ENCODE measurements at regions not wholly inside any gene's neighbourhood (a gene's known extent, or its start where the extent isn't known, plus 50 kb on each side); places are given as distances from the start of the nearest gene placed in this dataset.

DNA sequence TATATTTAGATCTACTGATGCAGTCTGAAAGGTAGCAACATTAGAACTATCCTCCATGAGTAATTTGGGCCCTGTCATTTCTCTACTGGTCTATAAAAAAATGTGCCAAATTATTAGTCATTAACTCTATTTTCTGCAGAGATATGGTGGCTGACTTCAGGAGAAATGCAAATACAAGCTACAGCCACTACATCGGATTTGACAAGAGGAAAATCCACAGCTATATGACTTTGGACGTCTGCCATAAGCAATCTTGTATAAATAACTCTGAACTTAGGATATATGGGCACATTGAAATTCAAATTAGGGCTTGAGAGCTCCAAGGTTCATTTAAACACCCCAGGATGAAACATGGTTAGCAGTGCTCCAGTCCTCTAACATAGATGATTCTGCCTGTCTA, 983.0 kb upstream of the LRFN5 start:
- no peak overlapping the region for H3K4me3 ChIP-seq (ENCODE audit: low read depth, low read length)
- TF ChIP-seq, protein P1, sequence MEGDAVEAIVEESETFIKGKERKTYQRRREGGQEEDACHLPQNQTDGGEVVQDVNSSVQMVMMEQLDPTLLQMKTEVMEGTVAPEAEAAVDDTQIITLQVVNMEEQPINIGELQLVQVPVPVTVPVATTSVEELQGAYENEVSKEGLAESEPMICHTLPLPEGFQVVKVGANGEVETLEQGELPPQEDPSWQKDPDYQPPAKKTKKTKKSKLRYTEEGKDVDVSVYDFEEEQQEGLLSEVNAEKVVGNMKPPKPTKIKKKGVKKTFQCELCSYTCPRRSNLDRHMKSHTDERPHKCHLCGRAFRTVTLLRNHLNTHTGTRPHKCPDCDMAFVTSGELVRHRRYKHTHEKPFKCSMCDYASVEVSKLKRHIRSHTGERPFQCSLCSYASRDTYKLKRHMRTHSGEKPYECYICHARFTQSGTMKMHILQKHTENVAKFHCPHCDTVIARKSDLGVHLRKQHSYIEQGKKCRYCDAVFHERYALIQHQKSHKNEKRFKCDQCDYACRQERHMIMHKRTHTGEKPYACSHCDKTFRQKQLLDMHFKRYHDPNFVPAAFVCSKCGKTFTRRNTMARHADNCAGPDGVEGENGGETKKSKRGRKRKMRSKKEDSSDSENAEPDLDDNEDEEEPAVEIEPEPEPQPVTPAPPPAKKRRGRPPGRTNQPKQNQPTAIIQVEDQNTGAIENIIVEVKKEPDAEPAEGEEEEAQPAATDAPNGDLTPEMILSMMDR (IDR thresholded peaks at IDR 0.05; ENCODE audit: low read depth, low read length) = no peak
- no peak for DNase-seq
- no peak overlapping the region for H3K27ac ChIP-seq
- no peaks in the 10 kb centered on the region for H3K9me3 ChIP-seq (ENCODE audit: severe bottlenecking)
- H3K27me3 ChIP-seq (ENCODE audit: insufficient read depth, low read depth, severe bottlenecking) = peaks cover 34% of the 10 kb centered on the region
- no peaks in the 10 kb centered on the region for H3K36me3 ChIP-seq

DNA sequence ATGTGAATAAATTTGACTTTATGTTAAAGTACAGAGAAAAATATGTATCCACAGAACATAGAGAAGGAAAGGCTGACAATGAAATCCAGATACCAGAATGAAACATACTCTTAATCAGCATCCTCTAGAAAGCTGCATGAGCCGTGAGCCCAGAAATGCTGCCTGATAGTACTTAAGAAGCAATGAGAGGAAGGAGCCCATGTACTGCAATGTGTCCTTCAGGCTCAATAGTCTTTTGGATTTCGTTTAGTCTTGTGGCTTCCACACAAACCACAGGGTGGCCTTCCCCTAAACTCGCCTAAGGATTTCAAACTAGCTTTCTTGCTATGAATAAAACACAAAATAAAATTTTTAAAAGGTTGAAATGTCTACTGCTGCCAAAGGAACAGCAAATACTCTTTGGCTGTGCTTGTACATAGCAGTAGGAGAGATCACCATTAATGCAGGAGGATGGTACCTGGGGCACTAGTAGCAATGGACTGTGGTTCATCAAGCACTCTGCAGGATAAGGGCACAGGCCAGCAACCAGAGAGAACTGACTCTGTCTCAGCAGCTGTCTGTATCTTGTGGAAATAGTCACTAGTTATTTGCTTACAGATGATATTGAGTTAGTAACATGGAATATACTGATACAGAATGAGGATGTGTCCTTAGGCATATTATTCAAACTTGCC, 988.3 kb upstream of the LRFN5 start:
- Histone ChIP-seq H3K27me3 (ENCODE audit: insufficient read depth, low read depth, severe bottlenecking) (peaks cover 30% of the 10 kb centered on the region), H3K36me3 (no peaks in the 10 kb centered on the region), H3K9me3 (ENCODE audit: severe bottlenecking) (no peaks in the 10 kb centered on the region), H3K27ac (no peak overlapping the region), H3K4me3 (ENCODE audit: low read depth, low read length) (no peak overlapping the region)
- TF ChIP-seq, protein P1 (IDR thresholded peaks at IDR 0.05; ENCODE audit: low read depth, low read length) = no peak
- no peak for DNase-seq

DNA sequence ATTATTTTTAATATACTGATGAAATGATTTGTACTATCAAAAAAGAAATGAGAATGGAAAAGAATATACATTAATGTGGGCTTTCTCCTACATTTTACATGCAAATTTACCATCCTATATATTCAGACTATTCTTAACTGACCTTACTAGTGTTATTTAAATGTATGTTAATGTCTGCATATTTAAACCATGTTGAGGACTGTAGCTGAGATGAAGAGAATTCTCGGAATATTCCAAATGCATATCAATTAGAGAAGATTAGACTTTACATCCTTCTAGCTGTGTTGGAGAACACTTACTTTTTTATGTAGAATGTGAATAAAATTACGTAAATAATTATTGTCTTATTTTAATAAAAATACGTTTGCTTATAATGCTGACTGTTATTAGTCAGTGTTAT, 990.1 kb upstream of the LRFN5 start:
- no peaks in the 10 kb centered on the region for H3K36me3 ChIP-seq
- H3K27me3 ChIP-seq (ENCODE audit: insufficient read depth, low read depth, severe bottlenecking) = peaks cover 23% of the 10 kb centered on the region
- H3K27ac ChIP-seq = no peak overlapping the region
- no peak for DNase-seq
- no peak overlapping the region for H3K4me3 ChIP-seq (ENCODE audit: low read depth, low read length)
- TF ChIP-seq, protein P1 (IDR thresholded peaks at IDR 0.05; ENCODE audit: low read depth, low read length) = no peak
- no peaks in the 10 kb centered on the region for H3K9me3 ChIP-seq (ENCODE audit: severe bottlenecking)

DNA sequence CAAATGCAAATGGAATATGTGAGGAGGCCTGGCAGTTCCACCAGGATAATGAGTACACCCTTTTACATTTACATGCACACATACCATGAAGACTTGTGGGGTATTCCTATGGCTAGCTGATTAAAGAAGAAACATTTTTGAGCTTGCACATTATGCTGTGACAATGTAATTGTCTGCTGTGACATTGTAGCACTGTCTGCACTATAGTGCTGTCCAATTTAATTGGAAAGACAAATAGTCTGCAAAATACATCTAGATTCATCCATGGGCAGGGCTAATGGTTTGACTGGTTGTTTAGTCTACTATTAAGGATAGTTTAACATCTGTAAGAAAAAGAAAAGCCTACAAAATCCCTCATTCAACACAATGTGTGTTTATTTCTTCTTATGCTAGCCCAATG, 1005.6 kb upstream of the LRFN5 start:
- H3K36me3 ChIP-seq = no peaks in the 10 kb centered on the region
- H3K4me3 ChIP-seq (ENCODE audit: low read depth, low read length) = no peak overlapping the region
- peaks cover 29% of the 10 kb centered on the region for H3K27me3 ChIP-seq (ENCODE audit: insufficient read depth, low read depth, severe bottlenecking)
- no peak overlapping the region for H3K27ac ChIP-seq
- no peaks in the 10 kb centered on the region for H3K9me3 ChIP-seq (ENCODE audit: severe bottlenecking)
- no peak for DNase-seq
- TF ChIP-seq, protein P1 (IDR thresholded peaks at IDR 0.05; ENCODE audit: low read depth, low read length) = no peak

DNA sequence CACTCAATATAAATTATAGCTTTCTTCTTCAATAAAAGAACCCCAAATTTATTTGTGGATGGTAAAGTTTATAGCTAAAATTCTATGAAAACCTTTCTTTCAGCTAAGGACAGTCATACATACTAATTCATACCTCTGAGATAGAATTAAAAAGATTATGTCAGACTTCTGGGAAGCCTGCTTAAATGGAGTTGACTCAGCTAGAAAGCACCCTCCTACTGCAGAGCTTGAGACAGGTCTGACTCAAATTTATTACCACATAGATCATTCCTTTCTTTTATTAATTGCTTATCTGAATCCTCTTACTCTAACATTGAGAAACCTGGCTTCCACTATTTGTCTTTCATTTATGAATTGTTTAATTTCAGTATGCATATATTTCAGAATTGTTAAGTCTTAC, 1007.0 kb upstream of the LRFN5 start:
- TF ChIP-seq, protein P1 (IDR thresholded peaks at IDR 0.05; ENCODE audit: low read depth, low read length) = no peak
- H3K36me3 ChIP-seq = no peaks in the 10 kb centered on the region
- peaks cover 35% of the 10 kb centered on the region for H3K27me3 ChIP-seq (ENCODE audit: insufficient read depth, low read depth, severe bottlenecking)
- DNase-seq = no peak
- H3K4me3 ChIP-seq (ENCODE audit: low read depth, low read length) = no peak overlapping the region
- H3K27ac ChIP-seq = no peak overlapping the region
- no peaks in the 10 kb centered on the region for H3K9me3 ChIP-seq (ENCODE audit: severe bottlenecking)

DNA sequence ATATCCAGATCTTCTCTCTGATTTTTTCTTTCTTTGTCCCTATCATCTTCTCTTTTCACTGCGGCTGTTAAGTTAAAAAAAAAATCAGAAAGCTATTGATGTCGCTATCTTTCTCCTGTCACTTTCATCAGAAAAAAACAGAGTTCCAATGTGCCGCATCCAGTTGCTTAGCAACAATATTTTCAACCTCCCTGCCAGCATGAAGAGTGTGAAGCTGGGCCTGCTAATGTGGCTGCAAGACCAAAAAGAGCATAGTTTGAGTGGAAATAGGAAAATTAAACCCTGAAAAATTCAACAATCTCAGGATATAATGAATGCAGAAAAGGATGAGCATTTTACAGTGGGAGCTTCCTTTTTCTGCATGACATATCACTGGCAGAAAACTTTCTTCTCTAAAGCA, 1025.4 kb upstream of the LRFN5 start:
- H3K9me3 ChIP-seq (ENCODE audit: severe bottlenecking) = no peaks in the 10 kb centered on the region
- no peak for DNase-seq
- TF ChIP-seq, protein P1 (IDR thresholded peaks at IDR 0.05; ENCODE audit: low read depth, low read length) = no peak

More for the DNA sequence above, 1025.4 kb upstream of the LRFN5 start:
- H3K27me3 ChIP-seq (ENCODE audit: insufficient read depth, low read depth, severe bottlenecking) = peaks cover 24% of the 10 kb centered on the region
- no peaks in the 10 kb centered on the region for H3K36me3 ChIP-seq
- no peak overlapping the region for H3K27ac ChIP-seq
- H3K4me3 ChIP-seq (ENCODE audit: low read depth, low read length) = no peak overlapping the region

Data from WERI-Rb-1 (cell line).